Skeletal muscle satellite cell (primary cell): ENCODE measurements at regions not wholly inside any gene's neighbourhood (a gene's known extent, or its start where the extent isn't known, plus 50 kb on each side); places are given as distances from the start of the nearest gene placed in this dataset.
"Not testable (repeated sequence)": the region's sequence is repeated elsewhere in the genome, so short reads cannot be mapped to it uniquely, and the experiment has no call there.

Experiments used
- H3K27me3 ChIP-seq: 2 replicates; pipeline ENCODE4 v1.7.0; 2013; ENCODE audit warnings: low read length; ENCODE audit not compliant: control insufficient read depth, insufficient read depth
- H3K36me3 ChIP-seq: 2 replicates; pipeline ENCODE4 v1.7.0; 2013; ENCODE audit warnings: mild to moderate bottlenecking, control low read depth, low read length; ENCODE audit not compliant: insufficient read depth
- H3K4me1 ChIP-seq: 2 replicates; pipeline ENCODE4 v1.7.0; 2013; ENCODE audit warnings: low read length; ENCODE audit not compliant: control insufficient read depth, insufficient read depth
- H3K4me2 ChIP-seq: 2 replicates; pipeline ENCODE4 v1.7.0; 2013; ENCODE audit warnings: mild to moderate bottlenecking, low read length
- H3K4me3 ChIP-seq: 2 replicates; pipeline ENCODE4 v1.7.0; 2013; ENCODE audit warnings: low read length
- H3K9ac ChIP-seq: 2 replicates; pipeline ENCODE4 v1.7.0; 2013; ENCODE audit warnings: mild to moderate bottlenecking, low read depth, low read length, moderate library complexity
- H3K9me3 ChIP-seq: replicated peaks from 2 replicates; pipeline ENCODE4 v1.7.0; 2013; ENCODE audit warnings: mild to moderate bottlenecking, control low read depth, low read length

- Histone ChIP-seq H3K9ac (no peak overlapping the region), H3K4me1 (no peaks in the 10 kb centered on the region), H3K9me3 (no peaks in the 10 kb centered on the region), H3K36me3 (no peaks in the 10 kb centered on the region), H3K27me3 (no peaks in the 10 kb centered on the region), H3K4me3 (no peak overlapping the region), H3K4me2 (no peak overlapping the region)
These were observed 152.6 kb downstream of the ZNF621 start for GRCh38 chr3:40677321-40677720.

GRCh38 chr3:40677749-40678148, 153.0 kb downstream of the ZNF621 start:
- H3K9me3 ChIP-seq: no peaks in the 10 kb centered on the region
- no peaks in the 10 kb centered on the region for H3K27me3 ChIP-seq
- no peaks in the 10 kb centered on the region for H3K4me1 ChIP-seq
- no peak overlapping the region for H3K4me3 ChIP-seq
- H3K4me2 ChIP-seq: no peak overlapping the region
- H3K9ac ChIP-seq: no peak overlapping the region
- H3K36me3 ChIP-seq: no peaks in the 10 kb centered on the region

- Histone ChIP-seq H3K4me1 (no peaks in the 10 kb centered on the region), H3K36me3 (no peaks in the 10 kb centered on the region), H3K4me2 (no peak overlapping the region), H3K9me3 (no peaks in the 10 kb centered on the region), H3K4me3 (no peak overlapping the region), H3K27me3 (no peaks in the 10 kb centered on the region), H3K9ac (no peak overlapping the region)
These were observed 154.5 kb downstream of the ZNF621 start for GRCh38 chr3:40679290-40679689.

- Histone ChIP-seq H3K4me2 (no peak overlapping the region), H3K36me3 (no peaks in the 10 kb centered on the region), H3K27me3 (no peaks in the 10 kb centered on the region), H3K9me3 (no peaks in the 10 kb centered on the region), H3K4me1 (no peaks in the 10 kb centered on the region), H3K4me3 (no peak overlapping the region), H3K9ac (no peak overlapping the region)
These were observed 156.2 kb downstream of the ZNF621 start for GRCh38 chr3:40680685-40681657.

GRCh38 chr3:40681658-40682055, 156.9 kb downstream of the ZNF621 start:
- no peaks in the 10 kb centered on the region for H3K27me3 ChIP-seq
- H3K9ac ChIP-seq: no peak overlapping the region
- no peak overlapping the region for H3K4me2 ChIP-seq
- H3K36me3 ChIP-seq: no peaks in the 10 kb centered on the region
- H3K4me3 ChIP-seq: no peak overlapping the region
- H3K4me1 ChIP-seq: no peaks in the 10 kb centered on the region
- H3K9me3 ChIP-seq: no peaks in the 10 kb centered on the region

GRCh38 chr3:40689837-40690236, 165.1 kb downstream of the ZNF621 start:
- Histone ChIP-seq H3K36me3 (no peaks in the 10 kb centered on the region), H3K9ac (no peak overlapping the region), H3K27me3 (peaks cover 5% of the 10 kb centered on the region), H3K9me3 (no peaks in the 10 kb centered on the region), H3K4me3 (no peak overlapping the region), H3K4me1 (no peaks in the 10 kb centered on the region), H3K4me2 (no peak overlapping the region)

GRCh38 chr3:40690749-40691451, 166.1 kb downstream of the ZNF621 start:
- no peak overlapping the region for H3K9ac ChIP-seq
- H3K36me3 ChIP-seq: no peaks in the 10 kb centered on the region
- no peak overlapping the region for H3K4me2 ChIP-seq
- no peaks in the 10 kb centered on the region for H3K9me3 ChIP-seq
- H3K27me3 ChIP-seq: peaks cover 5% of the 10 kb centered on the region
- no peak overlapping the region for H3K4me3 ChIP-seq
- no peaks in the 10 kb centered on the region for H3K4me1 ChIP-seq

GRCh38 chr3:40691452-40691861, 166.7 kb downstream of the ZNF621 start:
- Histone ChIP-seq H3K27me3 (peaks cover 5% of the 10 kb centered on the region), H3K9me3 (no peaks in the 10 kb centered on the region), H3K4me1 (no peaks in the 10 kb centered on the region), H3K4me2 (no peak overlapping the region), H3K9ac (no peak overlapping the region), H3K36me3 (no peaks in the 10 kb centered on the region), H3K4me3 (no peak overlapping the region)

GRCh38 chr3:40695848-40696247, 171.1 kb downstream of the ZNF621 start:
- Histone ChIP-seq H3K9me3 (no peaks in the 10 kb centered on the region), H3K4me1 (no peaks in the 10 kb centered on the region), H3K4me2 (no peak overlapping the region), H3K36me3 (no peaks in the 10 kb centered on the region), H3K4me3 (no peak overlapping the region), H3K9ac (no peak overlapping the region), H3K27me3 (no peaks in the 10 kb centered on the region)

- not testable (repeated sequence) for H3K9ac ChIP-seq, H3K27me3 ChIP-seq, H3K4me2 ChIP-seq, H3K4me3 ChIP-seq, H3K4me1 ChIP-seq, H3K9me3 ChIP-seq, H3K36me3 ChIP-seq
These were observed 173.9 kb downstream of the ZNF621 start for GRCh38 chr3:40698611-40699010.

- Histone ChIP-seq H3K9me3 (no peaks in the 10 kb centered on the region), H3K9ac (no peak overlapping the region), H3K36me3 (no peaks in the 10 kb centered on the region), H3K4me3 (no peak overlapping the region), H3K27me3 (no peaks in the 10 kb centered on the region), H3K4me2 (no peak overlapping the region), H3K4me1 (no peaks in the 10 kb centered on the region)
These were observed 176.3 kb downstream of the ZNF621 start for GRCh38 chr3:40701016-40701588.
